ENCODE measurements at regions not wholly inside any gene's neighbourhood (a gene's known extent, or its start where the extent isn't known, plus 50 kb on each side); places are given as distances from the start of the nearest gene placed in this dataset.

DNA sequence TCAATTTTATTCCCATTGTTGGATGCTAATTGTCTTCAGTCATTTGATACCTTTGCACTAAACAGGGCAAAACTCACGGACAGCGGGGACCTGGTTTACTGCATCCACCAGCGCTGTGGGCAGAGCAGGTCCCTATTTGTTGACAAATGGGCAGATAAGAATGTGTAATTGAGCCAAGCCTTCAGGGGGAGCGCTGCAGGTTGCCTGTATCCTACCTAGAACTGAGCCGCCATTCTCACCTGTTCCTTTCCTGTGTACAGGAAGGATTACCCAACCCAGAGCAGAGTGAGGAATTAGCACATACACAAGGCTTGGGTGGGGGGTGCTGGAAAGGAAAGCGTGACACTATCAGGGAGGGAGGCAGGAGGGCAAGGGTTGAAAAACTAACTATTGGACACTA lies 89.1 kb upstream of the FOXA2 start:
- TF ChIP-seq CTCF (IDR thresholded peaks at IDR 0.05; ENCODE audit: low read depth, low read length): no peak
- H3K27me3 ChIP-seq (ENCODE audit: insufficient read depth, low read depth, severe bottlenecking): peaks cover 43% of the 10 kb centered on the region
- H3K9me3 ChIP-seq (ENCODE audit: severe bottlenecking): peaks cover under 1% of the 10 kb centered on the region
- no peak overlapping the region for H3K4me3 ChIP-seq (ENCODE audit: low read depth, low read length)
- no peak overlapping the region for H3K27ac ChIP-seq
- DNase-seq: no peak
- H3K36me3 ChIP-seq: no peaks in the 10 kb centered on the region

- H3K27me3 ChIP-seq (ENCODE audit: insufficient read depth, low read depth, severe bottlenecking): peaks cover 58% of the 10 kb centered on the region
- no peaks in the 10 kb centered on the region for H3K36me3 ChIP-seq
- no peak for DNase-seq
- H3K4me3 ChIP-seq (ENCODE audit: low read depth, low read length): no peak overlapping the region
- H3K9me3 ChIP-seq (ENCODE audit: severe bottlenecking): peaks cover 4% of the 10 kb centered on the region
- no peak overlapping the region for H3K27ac ChIP-seq
- TF ChIP-seq CTCF (IDR thresholded peaks at IDR 0.05; ENCODE audit: low read depth, low read length): no peak
Observed at GRCh38 chr20:22675341-22675740, 91.0 kb upstream of the FOXA2 start.

DNA sequence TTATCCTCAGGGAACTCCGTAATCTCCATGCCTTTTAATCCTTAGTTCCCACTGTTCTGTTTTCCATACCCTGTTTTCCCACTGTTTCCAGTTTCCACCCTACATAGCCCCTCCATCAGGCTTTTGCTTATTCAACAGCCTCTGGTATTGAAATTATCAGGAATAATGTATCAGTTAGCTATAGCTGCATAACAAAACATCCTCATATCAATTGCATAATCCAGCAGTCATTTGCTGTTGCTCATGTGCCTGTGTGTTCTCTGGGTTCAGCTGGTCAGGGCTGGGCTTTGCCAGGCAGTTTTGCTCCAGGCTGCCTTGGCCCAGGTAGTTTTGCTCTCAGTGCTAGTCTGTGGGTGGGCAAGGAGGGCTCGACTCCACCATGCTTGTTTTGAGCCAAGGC lies 94.3 kb upstream of the FOXA2 start:
- Histone ChIP-seq H3K27ac (no peak overlapping the region), H3K4me3 (ENCODE audit: low read depth, low read length) (no peak overlapping the region), H3K9me3 (ENCODE audit: severe bottlenecking) (peaks cover 4% of the 10 kb centered on the region), H3K27me3 (ENCODE audit: insufficient read depth, low read depth, severe bottlenecking) (peaks cover 79% of the 10 kb centered on the region), H3K36me3 (no peaks in the 10 kb centered on the region)
- no peak for DNase-seq
- no peak for TF ChIP-seq CTCF (IDR thresholded peaks at IDR 0.05; ENCODE audit: low read depth, low read length)

- Histone ChIP-seq H3K9me3 (ENCODE audit: severe bottlenecking) (peaks cover 4% of the 10 kb centered on the region), H3K36me3 (no peaks in the 10 kb centered on the region), H3K27ac (no peak overlapping the region), H3K27me3 (ENCODE audit: insufficient read depth, low read depth, severe bottlenecking) (peaks cover 80% of the 10 kb centered on the region), H3K4me3 (ENCODE audit: low read depth, low read length) (no peak overlapping the region)
- DNase-seq: no peak
- TF ChIP-seq CTCF (IDR thresholded peaks at IDR 0.05; ENCODE audit: low read depth, low read length): no peak
Observed at GRCh38 chr20:22679197-22679596, 94.8 kb upstream of the FOXA2 start.

DNA sequence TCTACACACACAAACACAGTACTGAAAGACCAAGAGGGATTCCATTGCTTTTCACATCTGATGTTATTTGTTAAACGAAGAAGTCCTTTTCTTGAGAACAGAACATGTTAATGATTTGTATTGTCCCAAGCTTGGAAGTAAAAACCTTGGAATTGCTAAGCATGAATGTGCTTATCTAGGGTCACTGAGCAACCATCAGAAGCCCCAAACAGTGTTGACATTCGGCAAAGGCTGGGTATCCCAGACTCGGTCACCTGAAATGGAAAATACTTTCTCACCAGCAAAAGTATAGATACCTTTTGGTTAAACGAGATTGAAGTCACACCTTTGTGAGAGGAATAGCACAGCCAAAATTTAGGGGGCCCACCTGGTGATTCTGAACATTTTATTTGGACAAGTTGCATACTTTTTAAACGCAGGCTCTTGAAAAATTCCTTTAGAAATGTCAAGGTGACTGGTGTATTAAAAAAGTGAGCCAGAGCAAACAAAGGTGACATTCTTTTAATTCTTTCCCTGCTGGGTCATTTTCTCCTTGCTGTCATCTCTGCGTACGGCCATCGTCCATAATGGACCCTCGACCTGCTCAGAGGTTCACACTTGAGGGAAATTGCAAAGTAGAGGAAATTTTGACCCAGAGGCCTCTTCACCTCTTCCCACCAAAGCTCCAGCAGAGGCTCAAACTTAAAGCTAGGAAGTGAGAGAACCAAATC lies 95.8 kb upstream of the FOXA2 start:
- H3K27ac ChIP-seq: no peak overlapping the region
- peaks cover 4% of the 10 kb centered on the region for H3K9me3 ChIP-seq (ENCODE audit: severe bottlenecking)
- no peak overlapping the region for H3K4me3 ChIP-seq (ENCODE audit: low read depth, low read length)
- DNase-seq: no peak
- H3K36me3 ChIP-seq: no peaks in the 10 kb centered on the region
- no peak for TF ChIP-seq CTCF (IDR thresholded peaks at IDR 0.05; ENCODE audit: low read depth, low read length)
- H3K27me3 ChIP-seq (ENCODE audit: insufficient read depth, low read depth, severe bottlenecking): peaks cover 87% of the 10 kb centered on the region

All from WERI-Rb-1 (cell line).